ENCODE measurements at regions not wholly inside any gene's neighbourhood (a gene's known extent, or its start where the extent isn't known, plus 50 kb on each side); places are given as distances from the start of the nearest gene placed in this dataset.

DNA sequence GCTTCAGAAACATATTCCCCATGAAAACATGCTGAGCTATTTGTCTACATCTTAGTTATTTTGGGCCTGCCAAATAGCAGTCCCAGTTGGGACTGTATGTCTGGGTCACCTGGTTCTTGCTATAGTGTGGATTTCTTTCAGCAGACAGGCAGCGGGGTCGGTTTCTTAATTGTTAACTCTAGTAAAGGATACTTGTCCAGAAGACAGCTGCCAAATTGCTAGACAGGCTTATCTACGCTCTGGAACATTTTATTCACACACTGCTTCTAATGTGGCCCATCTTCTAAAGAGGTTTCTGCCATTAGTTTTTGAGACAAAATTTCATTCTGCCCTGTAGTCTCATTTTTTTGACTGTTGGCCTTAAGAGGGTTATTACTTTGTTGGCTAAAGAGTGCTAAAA is 217.9 kb downstream of the RWDD3 start:
- TF ChIP-seq POLR2A (IDR thresholded peaks at IDR 0.05): no peak
- TF ChIP-seq, protein P1, sequence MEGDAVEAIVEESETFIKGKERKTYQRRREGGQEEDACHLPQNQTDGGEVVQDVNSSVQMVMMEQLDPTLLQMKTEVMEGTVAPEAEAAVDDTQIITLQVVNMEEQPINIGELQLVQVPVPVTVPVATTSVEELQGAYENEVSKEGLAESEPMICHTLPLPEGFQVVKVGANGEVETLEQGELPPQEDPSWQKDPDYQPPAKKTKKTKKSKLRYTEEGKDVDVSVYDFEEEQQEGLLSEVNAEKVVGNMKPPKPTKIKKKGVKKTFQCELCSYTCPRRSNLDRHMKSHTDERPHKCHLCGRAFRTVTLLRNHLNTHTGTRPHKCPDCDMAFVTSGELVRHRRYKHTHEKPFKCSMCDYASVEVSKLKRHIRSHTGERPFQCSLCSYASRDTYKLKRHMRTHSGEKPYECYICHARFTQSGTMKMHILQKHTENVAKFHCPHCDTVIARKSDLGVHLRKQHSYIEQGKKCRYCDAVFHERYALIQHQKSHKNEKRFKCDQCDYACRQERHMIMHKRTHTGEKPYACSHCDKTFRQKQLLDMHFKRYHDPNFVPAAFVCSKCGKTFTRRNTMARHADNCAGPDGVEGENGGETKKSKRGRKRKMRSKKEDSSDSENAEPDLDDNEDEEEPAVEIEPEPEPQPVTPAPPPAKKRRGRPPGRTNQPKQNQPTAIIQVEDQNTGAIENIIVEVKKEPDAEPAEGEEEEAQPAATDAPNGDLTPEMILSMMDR (IDR thresholded peaks at IDR 0.05): no peak
- TF ChIP-seq EP300 (IDR thresholded peaks at IDR 0.05): no peak
